ENCODE measurements at regions not wholly inside any gene's neighbourhood (a gene's known extent, or its start where the extent isn't known, plus 50 kb on each side); places are given as distances from the start of the nearest gene placed in this dataset.

GRCh38 chr12:131368668-131369071 is 342.2 kb upstream of the SFSWAP start:
- no peaks in the 10 kb centered on the region for H3K27me3 Mint-ChIP-seq
- ATAC-seq (ENCODE audit: poor library complexity) (no peak), DNase-seq (no peak)
- no peak overlapping the region for H3K27ac Mint-ChIP-seq
- H3K4me1 Mint-ChIP-seq (ENCODE audit: low read depth) = no peaks in the 10 kb centered on the region
- H3K36me3 Mint-ChIP-seq (ENCODE audit: low read depth) = no peaks in the 10 kb centered on the region
- Histone ChIP-seq H3K4me3 (ENCODE audit: low read length) (no peak overlapping the region), H3K36me3 (ENCODE audit: insufficient read depth, low read length) (no peaks in the 10 kb centered on the region), H3K9me3 (ENCODE audit: control insufficient read depth in 1 of 2, insufficient read depth in 1 of 2, low read length in 2 of 2) (no peaks in the 10 kb centered on the region), H3K4me1 (ENCODE audit: insufficient read depth, low read length) (no peaks in the 10 kb centered on the region), H3K27me3 (ENCODE audit: control insufficient read depth in 1 of 2, insufficient read depth in 2 of 2, low read length in 2 of 2) (no peaks in the 10 kb centered on the region), H3K27ac (ENCODE audit: low read depth in 1 of 2, low read length in 2 of 2) (no peak overlapping the region)
- H3K9me3 Mint-ChIP-seq = no peaks in the 10 kb centered on the region
- TF ChIP-seq CTCF (IDR thresholded peaks at IDR 0.05) = no peak
- intact Hi-C loops (cut with DNase I, micrococcal nuclease) = no loop called here
- CTCF ChIA-PET = no interaction called here
- H3K4me3 Mint-ChIP-seq = no peak overlapping the region
- POLR2A ChIA-PET = no interaction called here

GRCh38 chr12:131369094-131369845 is 341.6 kb upstream of the SFSWAP start:
- H3K9me3 ChIP-seq (ENCODE audit: control insufficient read depth in 1 of 2, insufficient read depth in 1 of 2, low read length in 2 of 2) = no peaks in the 10 kb centered on the region
- no peaks in the 10 kb centered on the region for H3K36me3 ChIP-seq (ENCODE audit: insufficient read depth, low read length)
- Mint-ChIP-seq H3K4me1 (ENCODE audit: low read depth) (no peaks in the 10 kb centered on the region), H3K4me3 (no peak overlapping the region), H3K9me3 (no peaks in the 10 kb centered on the region), H3K27ac (no peak overlapping the region), H3K27me3 (no peaks in the 10 kb centered on the region), H3K36me3 (ENCODE audit: low read depth) (no peaks in the 10 kb centered on the region)
- no peaks in the 10 kb centered on the region for H3K4me1 ChIP-seq (ENCODE audit: insufficient read depth, low read length)
- no peak overlapping the region for H3K27ac ChIP-seq (ENCODE audit: low read depth in 1 of 2, low read length in 2 of 2)
- TF ChIP-seq CTCF (IDR thresholded peaks at IDR 0.05) = no peak
- ATAC-seq (ENCODE audit: poor library complexity) (no peak), DNase-seq (no peak)
- no peaks in the 10 kb centered on the region for H3K27me3 ChIP-seq (ENCODE audit: control insufficient read depth in 1 of 2, insufficient read depth in 2 of 2, low read length in 2 of 2)
- intact Hi-C loops (cut with DNase I, micrococcal nuclease) = no loop called here
- ChIA-PET CTCF (no interaction called here), POLR2A (no interaction called here)
- no peak overlapping the region for H3K4me3 ChIP-seq (ENCODE audit: low read length)

- no peak overlapping the region for H3K27ac Mint-ChIP-seq
- ChIA-PET CTCF (no interaction called here), POLR2A (no interaction called here)
- H3K36me3 ChIP-seq (ENCODE audit: insufficient read depth, low read length) = no peaks in the 10 kb centered on the region
- H3K9me3 Mint-ChIP-seq = no peaks in the 10 kb centered on the region
- no peak for TF ChIP-seq CTCF (IDR thresholded peaks at IDR 0.05)
- no peaks in the 10 kb centered on the region for H3K4me1 Mint-ChIP-seq (ENCODE audit: low read depth)
- H3K9me3 ChIP-seq (ENCODE audit: control insufficient read depth in 1 of 2, insufficient read depth in 1 of 2, low read length in 2 of 2) = no peaks in the 10 kb centered on the region
- H3K4me1 ChIP-seq (ENCODE audit: insufficient read depth, low read length) = no peaks in the 10 kb centered on the region
- no peaks in the 10 kb centered on the region for H3K27me3 ChIP-seq (ENCODE audit: control insufficient read depth in 1 of 2, insufficient read depth in 2 of 2, low read length in 2 of 2)
- H3K4me3 ChIP-seq (ENCODE audit: low read length) = no peak overlapping the region
- no peaks in the 10 kb centered on the region for H3K36me3 Mint-ChIP-seq (ENCODE audit: low read depth)
- H3K27me3 Mint-ChIP-seq = no peaks in the 10 kb centered on the region
- ATAC-seq (ENCODE audit: poor library complexity) (no peak), DNase-seq (no peak)
- no peak overlapping the region for H3K4me3 Mint-ChIP-seq
- no peak overlapping the region for H3K27ac ChIP-seq (ENCODE audit: low read depth in 1 of 2, low read length in 2 of 2)
- intact Hi-C loops (cut with DNase I, micrococcal nuclease) = no loop called here
Measured at GRCh38 chr12:131370321-131370720, 340.6 kb upstream of the SFSWAP start.
